GM12873 (cell line): ENCODE measurements at regions not wholly inside any gene's neighbourhood (a gene's known extent, or its start where the extent isn't known, plus 50 kb on each side); places are given as distances from the start of the nearest gene placed in this dataset.

Experiments
- CTCF ChIP-seq: IDR thresholded peaks from 2 replicates; pipeline ENCODE4 v1.5.1; 2012; ENCODE audit warnings: low read depth, mild to moderate bottlenecking, moderate library complexity, low read length, control low read depth; ENCODE audit not compliant: insufficient read depth; ENCODE audit errors: missing control alignments

- no peak for TF ChIP-seq CTCF
These were observed 204.8 kb downstream of the TTLL2 start for GRCh38 chr6:167529444-167530335.

- TF ChIP-seq CTCF = no peak
These were observed 206.1 kb downstream of the TTLL2 start for GRCh38 chr6:167530951-167531350.

- no peak for TF ChIP-seq CTCF
These were observed 207.8 kb downstream of the TTLL2 start for GRCh38 chr6:167532410-167533288.

- TF ChIP-seq CTCF = no peak
These were observed 209.0 kb downstream of the TTLL2 start for GRCh38 chr6:167533851-167534250.

GRCh38 chr6:167537816-167538215, 212.9 kb downstream of the TTLL2 start:
- no peak for TF ChIP-seq CTCF

GRCh38 chr6:167538746-167539145, 213.9 kb downstream of the TTLL2 start:
- TF ChIP-seq CTCF = no peak

- no peak for TF ChIP-seq CTCF
These were observed 215.9 kb downstream of the TTLL2 start for GRCh38 chr6:167540796-167541195.
